Muscle of back (tissue), 3 donors: ENCODE measurements at regions not wholly inside any gene's neighbourhood (a gene's known extent, or its start where the extent isn't known, plus 50 kb on each side); places are given as distances from the start of the nearest gene placed in this dataset.

Experiments
- DNase-seq, 3 donors: peaks; one replicate each; pipeline versions ENCODE4 v3.0.0 to v3.0.0-alpha.2; 2013

GRCh38 chr20:56174416-56174815 is 74.1 kb upstream of the MC3R start:
- no peak for DNase-seq

GRCh38 chr20:56175884-56176283 is 72.6 kb upstream of the MC3R start:
- DNase-seq: no peak

- no peak for DNase-seq
Measured at GRCh38 chr20:56178219-56178618, 70.3 kb upstream of the MC3R start.

- DNase-seq: no peak
Measured at GRCh38 chr20:56179051-56179450, 69.5 kb upstream of the MC3R start.

GRCh38 chr20:56181583-56181982 is 66.9 kb upstream of the MC3R start:
- DNase-seq: peak in 1 of 3 donors; percentile 13

GRCh38 chr20:56187534-56188165 is 60.9 kb upstream of the MC3R start:
- peak in 1 of 3 donors; percentile 26 for DNase-seq

- no peak for DNase-seq
Measured at GRCh38 chr20:56194042-56194441, 54.5 kb upstream of the MC3R start.

- DNase-seq: no peak
Measured at GRCh38 chr20:56195946-56196345, 52.6 kb upstream of the MC3R start.
